Tibial artery (tissue), 4 donors: ENCODE measurements at regions not wholly inside any gene's neighbourhood (a gene's known extent, or its start where the extent isn't known, plus 50 kb on each side); places are given as distances from the start of the nearest gene placed in this dataset.
"Not testable (repeated sequence)": the region's sequence is repeated elsewhere in the genome, so short reads cannot be mapped to it uniquely, and the experiment has no call there.

ENCODE experiments used
- DNase-seq, 2 donors: peaks; one replicate each; pipeline ENCODE4 v3.0.0-alpha.2; 2019
- H3K27ac ChIP-seq, 2 donors: fragments of 200-600 bp; sonication (generic) in 1 of 2; 1 replicate in 1 of 2; 2 replicates in 1 of 2; pipeline ENCODE4 v1.5.1; 2018 to 2019; ENCODE audit warnings: mild to moderate bottlenecking in 1 of 2
- H3K27me3 ChIP-seq, 2 donors: fragments of 200-600 bp; sonication (generic) in 1 of 2; one replicate each; pipeline versions ENCODE4 v1.5.1 to v1.6.0; 2016 to 2019
- H3K36me3 ChIP-seq, 3 donors: fragments of 200-600 bp; sonication (generic) in 2 of 3; one replicate each; pipeline ENCODE4 v1.5.1; 2016 to 2019; ENCODE audit warnings: mild to moderate bottlenecking in 2 of 3
- H3K4me1 ChIP-seq, 4 donors: fragments of 200-600 bp; sonication (generic) in 2 of 4; 1 replicate in 3 of 4; 2 replicates in 1 of 4; pipeline ENCODE4 v1.5.1; 2016 to 2019
- H3K4me3 ChIP-seq, 2 donors: fragments of 200-600 bp; sonication (generic) in 1 of 2; 1 replicate in 1 of 2; 2 replicates in 1 of 2; pipeline ENCODE4 v1.5.1; 2018 to 2019; ENCODE audit warnings: mild to moderate bottlenecking in 2 of 2
- H3K9me3 ChIP-seq, 3 donors: fragments of 200-600 bp; sonication (generic) in 1 of 3; one replicate each; pipeline ENCODE4 v1.5.1; 2016 to 2019
- intact Hi-C: fragments of 100-400 bp; cut with DNase I; formaldehyde crosslinking; loops from one replicate; pipeline ENCODE4 v1.15.0; 2023; ENCODE audit warnings: low total_unique reads

- H3K27ac ChIP-seq, intact Hi-C loops, H3K36me3 ChIP-seq, DNase-seq, H3K4me3 ChIP-seq, H3K4me1 ChIP-seq, H3K9me3 ChIP-seq, H3K27me3 ChIP-seq: not testable (repeated sequence)
Observed at GRCh38 chr1:143867590-143868220, 104.1 kb downstream of the FAM72C start.

- H3K27me3 ChIP-seq, H3K4me3 ChIP-seq, H3K36me3 ChIP-seq, intact Hi-C loops, H3K9me3 ChIP-seq, H3K27ac ChIP-seq, DNase-seq, H3K4me1 ChIP-seq: not testable (repeated sequence)
Observed at GRCh38 chr1:143863901-143864520, 107.8 kb downstream of the FAM72C start.

GRCh38 chr1:143862722-143863121, 109.1 kb downstream of the FAM72C start:
- H3K36me3 ChIP-seq, H3K4me1 ChIP-seq, H3K9me3 ChIP-seq, DNase-seq, H3K27me3 ChIP-seq, intact Hi-C loops, H3K4me3 ChIP-seq, H3K27ac ChIP-seq: not testable (repeated sequence)

GRCh38 chr1:143861306-143861705, 110.5 kb downstream of the FAM72C start:
- H3K27me3 ChIP-seq, DNase-seq, H3K9me3 ChIP-seq, H3K36me3 ChIP-seq, H3K4me1 ChIP-seq, intact Hi-C loops, H3K4me3 ChIP-seq, H3K27ac ChIP-seq: not testable (repeated sequence)

GRCh38 chr1:143855867-143856266, 115.9 kb downstream of the FAM72C start:
- not testable (repeated sequence) for H3K4me1 ChIP-seq, H3K9me3 ChIP-seq, H3K27me3 ChIP-seq

GRCh38 chr1:143854069-143854468, 117.7 kb downstream of the FAM72C start:
- H3K4me1 ChIP-seq, H3K27ac ChIP-seq, H3K27me3 ChIP-seq, H3K9me3 ChIP-seq, DNase-seq, intact Hi-C loops, H3K4me3 ChIP-seq, H3K36me3 ChIP-seq: not testable (repeated sequence)

More at GRCh38 chr1:143855867-143856266, 115.9 kb downstream of the FAM72C start:
- H3K4me3 ChIP-seq, intact Hi-C loops, H3K27ac ChIP-seq, H3K36me3 ChIP-seq, DNase-seq: not testable (repeated sequence)

GRCh38 chr1:143850637-143851036, 121.1 kb downstream of the FAM72C start:
- H3K4me3 ChIP-seq, DNase-seq, intact Hi-C loops, H3K27me3 ChIP-seq, H3K4me1 ChIP-seq, H3K9me3 ChIP-seq, H3K36me3 ChIP-seq, H3K27ac ChIP-seq: not testable (repeated sequence)

GRCh38 chr1:143848859-143849258, 122.9 kb downstream of the FAM72C start:
- H3K36me3 ChIP-seq, H3K27me3 ChIP-seq, H3K9me3 ChIP-seq, H3K27ac ChIP-seq, H3K4me3 ChIP-seq, H3K4me1 ChIP-seq, intact Hi-C loops, DNase-seq: not testable (repeated sequence)

- H3K27ac ChIP-seq, DNase-seq, H3K4me1 ChIP-seq, H3K4me3 ChIP-seq, H3K27me3 ChIP-seq, H3K9me3 ChIP-seq, intact Hi-C loops, H3K36me3 ChIP-seq: not testable (repeated sequence)
Observed at GRCh38 chr1:143845193-143845592, 126.6 kb downstream of the FAM72C start.

- H3K27ac ChIP-seq, H3K36me3 ChIP-seq, DNase-seq, H3K4me1 ChIP-seq, intact Hi-C loops, H3K4me3 ChIP-seq, H3K27me3 ChIP-seq, H3K9me3 ChIP-seq: not testable (repeated sequence)
Observed at GRCh38 chr1:143842058-143842457, 129.7 kb downstream of the FAM72C start.

GRCh38 chr1:143839182-143839581, 132.6 kb downstream of the FAM72C start:
- H3K36me3 ChIP-seq, intact Hi-C loops: not testable (repeated sequence)

GRCh38 chr1:143838598-143838929, 133.2 kb downstream of the FAM72C start:
- H3K36me3 ChIP-seq, H3K4me1 ChIP-seq, H3K9me3 ChIP-seq, H3K27me3 ChIP-seq, DNase-seq, H3K4me3 ChIP-seq, H3K27ac ChIP-seq, intact Hi-C loops: not testable (repeated sequence)

More at GRCh38 chr1:143839182-143839581, 132.6 kb downstream of the FAM72C start:
- DNase-seq, H3K27me3 ChIP-seq, H3K4me3 ChIP-seq, H3K27ac ChIP-seq, H3K9me3 ChIP-seq, H3K4me1 ChIP-seq: not testable (repeated sequence)

GRCh38 chr1:143837924-143838597, 133.7 kb downstream of the FAM72C start:
- H3K27ac ChIP-seq, DNase-seq, H3K27me3 ChIP-seq, H3K4me1 ChIP-seq, H3K4me3 ChIP-seq, H3K9me3 ChIP-seq, H3K36me3 ChIP-seq, intact Hi-C loops: not testable (repeated sequence)

GRCh38 chr1:143833376-143833775, 138.4 kb downstream of the FAM72C start:
- H3K27ac ChIP-seq, DNase-seq, H3K4me1 ChIP-seq, H3K27me3 ChIP-seq, intact Hi-C loops, H3K36me3 ChIP-seq, H3K9me3 ChIP-seq, H3K4me3 ChIP-seq: not testable (repeated sequence)
